Trophoblast cell (in vitro differentiated cells and primary cell): ENCODE measurements at regions not wholly inside any gene's neighbourhood (a gene's known extent, or its start where the extent isn't known, plus 50 kb on each side); places are given as distances from the start of the nearest gene placed in this dataset.

Source experiments
- DNase-seq, 2 donors: peaks; one replicate each; pipeline ENCODE4 v3.0.0-alpha.2; 2016
- H2AFZ ChIP-seq: 2 replicates; pipeline ENCODE4 v1.6.1; 2013; ENCODE audit warnings: low read length, moderate library complexity, mild to moderate bottlenecking; ENCODE audit not compliant: insufficient read depth, poor library complexity
- H2AK5ac ChIP-seq: 2 replicates; pipeline ENCODE4 v1.6.1; 2013; ENCODE audit warnings: mild to moderate bottlenecking, low read length
- H2BK120ac ChIP-seq: 2 replicates; pipeline ENCODE4 v1.6.1; 2013; ENCODE audit warnings: low read length, mild to moderate bottlenecking, moderate library complexity; ENCODE audit not compliant: insufficient read depth, poor library complexity
- H2BK12ac ChIP-seq: 2 replicates; pipeline ENCODE4 v1.6.1; 2013; ENCODE audit warnings: mild to moderate bottlenecking, low read length, moderate library complexity
- H2BK5ac ChIP-seq: 2 replicates; pipeline ENCODE4 v1.6.1; 2013; ENCODE audit warnings: low read length, low read depth, moderate library complexity, mild to moderate bottlenecking; ENCODE audit not compliant: poor library complexity
- H3K14ac ChIP-seq: 2 replicates; pipeline ENCODE4 v1.6.1; 2013; ENCODE audit warnings: mild to moderate bottlenecking, low read length
- H3K18ac ChIP-seq: 2 replicates; pipeline ENCODE4 v1.6.1; 2013; ENCODE audit warnings: mild to moderate bottlenecking, low read length
- H3K23ac ChIP-seq: 2 replicates; pipeline ENCODE4 v1.6.1; 2013; ENCODE audit warnings: low read length
- H3K27ac ChIP-seq: 2 replicates; pipeline ENCODE4 v1.5.1; 2013; ENCODE audit warnings: low read depth, mild to moderate bottlenecking, inconsistent platforms, low read length, moderate library complexity
- H3K27me3 ChIP-seq: 2 replicates; pipeline ENCODE4 v1.6.1; 2013; ENCODE audit warnings: inconsistent platforms, mild to moderate bottlenecking, low read length, moderate library complexity; ENCODE audit not compliant: insufficient read depth
- H3K36me3 ChIP-seq, 2 experiments: 1 replicate in 1 of 2; 2 replicates in 1 of 2; pipeline ENCODE4 v1.6.1; 2013; ENCODE audit warnings: low read length in 2 of 2, mild to moderate bottlenecking in 2 of 2, moderate library complexity in 1 of 2; ENCODE audit not compliant: insufficient read depth in 2 of 2, control insufficient read depth in 1 of 2
- H3K4ac ChIP-seq: 2 replicates; pipeline ENCODE4 v1.6.1; 2013; ENCODE audit warnings: low read depth, mild to moderate bottlenecking, low read length, moderate library complexity
- H3K4me1 ChIP-seq, 2 experiments: 1 replicate in 1 of 2; 2 replicates in 1 of 2; pipeline ENCODE4 v1.6.1; 2013; ENCODE audit warnings: low read length in 2 of 2, mild to moderate bottlenecking in 2 of 2, moderate library complexity in 1 of 2; ENCODE audit not compliant: insufficient read depth in 2 of 2, control insufficient read depth in 1 of 2
- H3K4me2 ChIP-seq: 2 replicates; pipeline ENCODE4 v1.6.1; 2013; ENCODE audit warnings: inconsistent platforms, mild to moderate bottlenecking, low read length, moderate library complexity
- H3K4me3 ChIP-seq: 2 replicates; pipeline ENCODE4 v1.5.1; 2013; ENCODE audit warnings: mild to moderate bottlenecking, low read depth, low read length, inconsistent platforms
- H3K79me1 ChIP-seq: one replicate; pipeline ENCODE4 v1.6.1; 2013; ENCODE audit warnings: low read length
- H3K79me2 ChIP-seq: 2 replicates; pipeline ENCODE4 v1.6.1; 2013; ENCODE audit warnings: low read length, mild to moderate bottlenecking; ENCODE audit not compliant: control insufficient read depth, insufficient read depth, poor library complexity
- H3K9ac ChIP-seq: 2 replicates; pipeline ENCODE4 v1.6.1; 2013; ENCODE audit warnings: mild to moderate bottlenecking, low read length
- H3K9me3 ChIP-seq: 2 replicates; pipeline ENCODE4 v1.6.1; 2013; ENCODE audit warnings: low read depth, mild to moderate bottlenecking, control low read depth, inconsistent platforms, low read length; ENCODE audit not compliant: insufficient read depth
- H4K12ac ChIP-seq: 2 replicates; pipeline ENCODE4 v1.6.1; 2013; ENCODE audit warnings: low read depth, mild to moderate bottlenecking, low read length, moderate library complexity
- H4K8ac ChIP-seq: 2 replicates; pipeline ENCODE4 v1.6.1; 2013; ENCODE audit warnings: low read depth, mild to moderate bottlenecking, low read length, moderate library complexity
- H4K91ac ChIP-seq: one replicate; pipeline ENCODE4 v1.6.1; 2013; ENCODE audit warnings: low read depth, mild to moderate bottlenecking, low read length, moderate library complexity
- WGBS: extraction: QIAGEN DNeasy Blood & Tissue Kit; methylation state at CpG from one replicate; pipeline ENCODE4 v1.1.7; 2013; ENCODE audit warnings: missing lambda C conversion rate; ENCODE audit not compliant: insufficient read length, insufficient coverage; ENCODE audit errors: extremely low coverage; 5-methylcytosine and 5-hydroxymethylcytosine counted together

DNA sequence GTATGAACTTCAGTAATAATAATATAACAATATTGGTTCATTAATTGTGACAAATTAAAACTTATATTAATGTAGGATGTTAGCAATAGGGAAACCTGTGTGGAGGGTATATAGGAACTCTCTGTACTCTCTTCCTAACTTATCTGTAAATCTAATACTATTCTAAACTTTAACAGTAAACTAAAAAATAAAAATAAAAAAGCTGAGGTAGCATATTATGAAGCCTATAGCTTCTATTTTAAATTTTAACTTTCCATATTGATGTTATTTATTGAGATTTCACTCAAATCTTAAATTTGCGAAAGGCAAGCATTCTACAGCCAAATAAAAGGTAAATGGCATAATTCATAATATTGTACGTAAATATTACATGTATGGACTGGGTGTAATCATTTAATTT lies 326.4 kb downstream of the MEI4 start:
- Histone ChIP-seq H2AK5ac (no peak overlapping the region), H3K27ac (no peak overlapping the region)
- WGBS, result no CpG with 5 or more reads among the region's 2 CpGs

DNA sequence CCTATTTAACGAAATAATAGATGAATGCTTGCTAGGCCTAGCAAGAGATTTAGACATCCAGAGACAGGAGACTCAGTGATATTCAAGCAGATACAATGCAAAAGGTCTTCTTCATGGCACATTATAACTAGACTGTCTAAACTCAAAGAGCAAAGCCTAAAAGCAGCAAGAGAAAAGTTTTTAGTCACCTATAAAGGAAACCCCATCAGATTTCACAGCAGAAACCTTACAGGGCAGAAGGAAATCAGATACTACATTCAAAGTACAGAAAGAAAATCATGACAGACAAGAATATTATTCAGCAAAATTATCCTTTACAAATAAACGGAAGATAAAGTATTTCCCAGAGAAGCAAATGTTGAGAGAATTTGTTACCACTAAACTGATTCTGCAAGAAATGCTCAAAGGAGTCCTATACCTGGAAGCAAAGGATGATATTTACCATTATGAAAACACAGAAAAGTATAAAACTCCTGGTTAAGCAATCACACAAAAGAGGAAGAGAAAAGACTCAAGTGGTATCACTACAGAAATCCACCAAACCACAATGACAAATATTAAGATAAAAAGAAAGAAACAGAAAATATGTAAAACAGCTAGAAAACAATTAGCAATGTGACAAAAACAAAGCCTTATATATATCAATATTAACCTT lies 333.7 kb downstream of the MEI4 start:
- Histone ChIP-seq H3K27ac (no peak overlapping the region), H2AFZ (no peak overlapping the region), H3K4me3 (no peak overlapping the region), H3K9me3 (no peaks in the 10 kb centered on the region), H2BK120ac (no peak overlapping the region), H2AK5ac (no peak overlapping the region), H3K4me1 (no peaks in the 10 kb centered on the region), H3K4ac (no peak overlapping the region), H4K12ac (no peak overlapping the region), H3K9ac (no peak overlapping the region), H2BK12ac (no peak overlapping the region), H4K8ac (no peak overlapping the region), H3K79me2 (no peaks in the 10 kb centered on the region), H4K91ac (no peak overlapping the region), H3K36me3 (no peaks in the 10 kb centered on the region), H3K4me2 (no peak overlapping the region), H3K79me1 (no peaks in the 10 kb centered on the region), H3K27me3 (no peaks in the 10 kb centered on the region), H3K14ac (no peak overlapping the region), H2BK5ac (no peak overlapping the region), H3K18ac (no peak overlapping the region), H3K23ac (no peak overlapping the region)
- DNase-seq, result no peak
- no CpG with 5 or more reads among the region's 2 CpGs for WGBS

More for the DNA sequence above, 326.4 kb downstream of the MEI4 start:
- Histone ChIP-seq H4K12ac (no peak overlapping the region), H2BK5ac (no peak overlapping the region), H3K9me3 (no peaks in the 10 kb centered on the region), H4K91ac (no peak overlapping the region), H3K14ac (no peak overlapping the region), H3K36me3 (no peaks in the 10 kb centered on the region), H3K23ac (no peak overlapping the region), H3K79me2 (no peaks in the 10 kb centered on the region), H3K79me1 (no peaks in the 10 kb centered on the region), H3K4me2 (no peak overlapping the region), H2AFZ (no peak overlapping the region), H3K4ac (no peak overlapping the region), H2BK12ac (no peak overlapping the region), H4K8ac (no peak overlapping the region), H3K18ac (no peak overlapping the region), H3K9ac (no peak overlapping the region), H3K4me1 (no peaks in the 10 kb centered on the region), H2BK120ac (no peak overlapping the region), H3K27me3 (no peaks in the 10 kb centered on the region), H3K4me3 (no peak overlapping the region)
- DNase-seq, result no peak

DNA sequence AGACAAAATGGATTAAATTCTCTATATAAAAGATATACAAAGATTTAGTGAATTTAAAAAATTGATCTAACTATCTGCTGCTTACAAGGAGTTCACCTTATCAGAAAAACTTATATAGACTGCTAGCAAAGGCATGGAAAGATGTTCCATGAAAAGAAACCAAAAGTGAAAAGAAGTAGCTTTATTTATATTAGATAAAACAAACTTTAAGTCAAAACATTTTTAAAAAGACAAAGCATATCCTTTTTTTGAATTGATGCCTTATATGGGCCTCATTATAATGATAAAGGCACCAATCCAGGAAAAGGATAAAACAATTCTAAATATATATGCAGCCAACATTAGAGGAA lies 334.2 kb downstream of the MEI4 start:
- Histone ChIP-seq H2BK5ac (no peak overlapping the region), H4K91ac (no peak overlapping the region), H2AK5ac (no peak overlapping the region), H2AFZ (no peak overlapping the region), H3K18ac (no peak overlapping the region), H3K79me1 (no peaks in the 10 kb centered on the region), H3K4ac (no peak overlapping the region), H3K23ac (no peak overlapping the region), H4K8ac (no peak overlapping the region), H3K4me2 (no peak overlapping the region), H4K12ac (no peak overlapping the region), H2BK120ac (no peak overlapping the region), H3K9me3 (no peaks in the 10 kb centered on the region), H3K27me3 (no peaks in the 10 kb centered on the region), H3K36me3 (no peaks in the 10 kb centered on the region), H3K4me3 (no peak overlapping the region), H3K79me2 (no peaks in the 10 kb centered on the region), H3K27ac (no peak overlapping the region), H2BK12ac (no peak overlapping the region), H3K14ac (no peak overlapping the region), H3K4me1 (no peaks in the 10 kb centered on the region), H3K9ac (no peak overlapping the region)
- no peak for DNase-seq

- no peak overlapping the region for H3K4ac ChIP-seq
- no peak overlapping the region for H3K4me3 ChIP-seq
- DNase-seq, result no peak
- H4K91ac ChIP-seq, result no peak overlapping the region
- no CpG with 5 or more reads among the region's 1 CpG for WGBS
- H3K27ac ChIP-seq, result no peak overlapping the region
- H3K14ac ChIP-seq, result no peak overlapping the region
- H3K9ac ChIP-seq, result no peak overlapping the region
- H3K4me2 ChIP-seq, result no peak overlapping the region
- no peaks in the 10 kb centered on the region for H3K79me1 ChIP-seq
- no peaks in the 10 kb centered on the region for H3K36me3 ChIP-seq
- no peak overlapping the region for H4K12ac ChIP-seq
- H2BK120ac ChIP-seq, result no peak overlapping the region
- no peaks in the 10 kb centered on the region for H3K27me3 ChIP-seq
- H4K8ac ChIP-seq, result no peak overlapping the region
- no peak overlapping the region for H3K23ac ChIP-seq
- H3K9me3 ChIP-seq, result no peaks in the 10 kb centered on the region
- no peak overlapping the region for H2BK5ac ChIP-seq
- H3K4me1 ChIP-seq, result no peaks in the 10 kb centered on the region
- no peaks in the 10 kb centered on the region for H3K79me2 ChIP-seq
- H2AFZ ChIP-seq, result no peak overlapping the region
- no peak overlapping the region for H2BK12ac ChIP-seq
- no peak overlapping the region for H2AK5ac ChIP-seq
- no peak overlapping the region for H3K18ac ChIP-seq
Measured at GRCh38 chr6:78010130-78010529, 357.3 kb downstream of the MEI4 start.
